ENCODE measurements at regions not wholly inside any gene's neighbourhood (a gene's known extent, or its start where the extent isn't known, plus 50 kb on each side); places are given as distances from the start of the nearest gene placed in this dataset.

DNA sequence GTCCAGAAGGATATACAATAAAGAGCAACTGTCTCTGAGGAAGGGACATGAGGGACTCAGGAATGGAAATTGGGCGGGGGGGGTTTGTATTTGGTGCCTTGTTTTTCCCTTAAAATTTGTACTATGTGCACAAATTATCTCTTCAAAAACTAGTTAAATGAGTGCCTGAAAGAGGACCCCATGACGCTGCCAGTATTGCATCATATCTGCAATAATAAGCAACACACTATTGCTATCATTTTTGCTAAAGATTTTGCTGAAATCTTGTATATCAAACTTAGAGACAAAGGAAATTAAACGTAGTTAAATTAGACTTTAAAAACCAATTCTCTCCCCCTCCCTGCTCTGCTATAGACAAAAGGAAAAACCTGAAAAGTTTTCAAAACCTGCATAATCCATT is 89.7 kb upstream of the SLC30A5 start:
- RAD21 ChIA-PET (ENCODE audit: low non-redundant PET in 1 of 2, low total read pairs in 2 of 2, uncharacterized antibody in 2 of 2, unreplicated experiment in 2 of 2), result no interaction called here
- Histone ChIP-seq H3K4me3 (replicated peaks in 1 of 2; ENCODE audit: low read depth in 1 of 2, low read length in 2 of 2) (no peak overlapping the region), H3K9me2 (ENCODE audit: insufficient read depth) (no peaks in the 10 kb centered on the region), H4K20me1 (ENCODE audit: insufficient read depth) (no peaks in the 10 kb centered on the region), H3K36me3 (ENCODE audit: control insufficient read depth in 1 of 2, insufficient read depth in 2 of 2, low read length in 2 of 2) (no peaks in the 10 kb centered on the region), H3K79me2 (ENCODE audit: insufficient read depth, low read length) (no peaks in the 10 kb centered on the region), H3K4me1 (ENCODE audit: control insufficient read depth in 1 of 2, insufficient read depth in 2 of 2, low read length in 2 of 2) (no peaks in the 10 kb centered on the region), H3K27ac (ENCODE audit: low read depth, low read length) (no peak overlapping the region), H3K27me3 (ENCODE audit: insufficient read depth, low read length) (no peaks in the 10 kb centered on the region), H3K9ac (ENCODE audit: low read length) (no peak overlapping the region), H3K9me3 (ENCODE audit: control insufficient read depth in 1 of 2, insufficient read depth in 1 of 2, low read depth in 1 of 2, low read length in 2 of 2) (no peaks in the 10 kb centered on the region), H3K4me2 (ENCODE audit: low read length) (no peak overlapping the region), H2AFZ (ENCODE audit: low read depth, low read length, poor library complexity, severe bottlenecking) (no peak overlapping the region)
- POLR2A ChIA-PET, result no interaction called here
- intact Hi-C loops (cut with micrococcal nuclease), result no loop called here
- DNase-seq (ENCODE audit: low read depth, low spot score) (no peak), ATAC-seq (no peak)
- CTCF ChIA-PET, result no interaction called here
- TF ChIP-seq ELF1 (IDR thresholded peaks at IDR 0.05; ENCODE audit: borderline replicate concordance, low read depth), result no peak
- no peak for TF ChIP-seq POLR2AphosphoS5 (IDR thresholded peaks at IDR 0.05; ENCODE audit: low read depth, low read length)
- TF ChIP-seq, protein P1, sequence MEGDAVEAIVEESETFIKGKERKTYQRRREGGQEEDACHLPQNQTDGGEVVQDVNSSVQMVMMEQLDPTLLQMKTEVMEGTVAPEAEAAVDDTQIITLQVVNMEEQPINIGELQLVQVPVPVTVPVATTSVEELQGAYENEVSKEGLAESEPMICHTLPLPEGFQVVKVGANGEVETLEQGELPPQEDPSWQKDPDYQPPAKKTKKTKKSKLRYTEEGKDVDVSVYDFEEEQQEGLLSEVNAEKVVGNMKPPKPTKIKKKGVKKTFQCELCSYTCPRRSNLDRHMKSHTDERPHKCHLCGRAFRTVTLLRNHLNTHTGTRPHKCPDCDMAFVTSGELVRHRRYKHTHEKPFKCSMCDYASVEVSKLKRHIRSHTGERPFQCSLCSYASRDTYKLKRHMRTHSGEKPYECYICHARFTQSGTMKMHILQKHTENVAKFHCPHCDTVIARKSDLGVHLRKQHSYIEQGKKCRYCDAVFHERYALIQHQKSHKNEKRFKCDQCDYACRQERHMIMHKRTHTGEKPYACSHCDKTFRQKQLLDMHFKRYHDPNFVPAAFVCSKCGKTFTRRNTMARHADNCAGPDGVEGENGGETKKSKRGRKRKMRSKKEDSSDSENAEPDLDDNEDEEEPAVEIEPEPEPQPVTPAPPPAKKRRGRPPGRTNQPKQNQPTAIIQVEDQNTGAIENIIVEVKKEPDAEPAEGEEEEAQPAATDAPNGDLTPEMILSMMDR (IDR thresholded peaks at IDR 0.05 in 2 of 3, conservative IDR thresholded peaks at IDR 0.05 in 1 of 3; ENCODE audit: borderline replicate concordance in 1 of 3, insufficient read depth in 1 of 3, low read depth in 2 of 3, low read length in 2 of 3), result no peak
- no peak for TF ChIP-seq EZH2 (IDR thresholded peaks at IDR 0.05)
- TF ChIP-seq, protein P2, sequence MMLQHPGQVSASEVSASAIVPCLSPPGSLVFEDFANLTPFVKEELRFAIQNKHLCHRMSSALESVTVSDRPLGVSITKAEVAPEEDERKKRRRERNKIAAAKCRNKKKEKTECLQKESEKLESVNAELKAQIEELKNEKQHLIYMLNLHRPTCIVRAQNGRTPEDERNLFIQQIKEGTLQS (IDR thresholded peaks at IDR 0.05), result no peak
- TF ChIP-seq YY1 (IDR thresholded peaks at IDR 0.05; ENCODE audit: extremely low read depth, insufficient replicate concordance, low read depth, low read length), result no peak
- TF ChIP-seq, protein P3, sequence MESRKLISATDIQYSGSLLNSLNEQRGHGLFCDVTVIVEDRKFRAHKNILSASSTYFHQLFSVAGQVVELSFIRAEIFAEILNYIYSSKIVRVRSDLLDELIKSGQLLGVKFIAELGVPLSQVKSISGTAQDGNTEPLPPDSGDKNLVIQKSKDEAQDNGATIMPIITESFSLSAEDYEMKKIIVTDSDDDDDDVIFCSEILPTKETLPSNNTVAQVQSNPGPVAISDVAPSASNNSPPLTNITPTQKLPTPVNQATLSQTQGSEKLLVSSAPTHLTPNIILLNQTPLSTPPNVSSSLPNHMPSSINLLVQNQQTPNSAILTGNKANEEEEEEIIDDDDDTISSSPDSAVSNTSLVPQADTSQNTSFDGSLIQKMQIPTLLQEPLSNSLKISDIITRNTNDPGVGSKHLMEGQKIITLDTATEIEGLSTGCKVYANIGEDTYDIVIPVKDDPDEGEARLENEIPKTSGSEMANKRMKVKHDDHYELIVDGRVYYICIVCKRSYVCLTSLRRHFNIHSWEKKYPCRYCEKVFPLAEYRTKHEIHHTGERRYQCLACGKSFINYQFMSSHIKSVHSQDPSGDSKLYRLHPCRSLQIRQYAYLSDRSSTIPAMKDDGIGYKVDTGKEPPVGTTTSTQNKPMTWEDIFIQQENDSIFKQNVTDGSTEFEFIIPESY (IDR thresholded peaks at IDR 0.05; ENCODE audit: extremely low read depth, insufficient replicate concordance, low read length), result no peak
- no peak for TF ChIP-seq ZFX (IDR thresholded peaks at IDR 0.05)
- TF ChIP-seq SRF (IDR thresholded peaks at IDR 0.05; ENCODE audit: low read depth), result no peak
- no peak for TF ChIP-seq SIN3A (IDR thresholded peaks at IDR 0.05; ENCODE audit: low read depth)
- no peak for TF ChIP-seq POLR2A (IDR thresholded peaks at IDR 0.05; ENCODE audit: borderline replicate concordance, extremely low read depth, insufficient read depth, insufficient read length)
- no peak for TF ChIP-seq ZNF274 (IDR thresholded peaks at IDR 0.05; ENCODE audit: low read depth, low read length)
- no peak for TF ChIP-seq EZH2phosphoT487 (IDR thresholded peaks at IDR 0.05; ENCODE audit: borderline replicate concordance)
- TF ChIP-seq, protein P4, sequence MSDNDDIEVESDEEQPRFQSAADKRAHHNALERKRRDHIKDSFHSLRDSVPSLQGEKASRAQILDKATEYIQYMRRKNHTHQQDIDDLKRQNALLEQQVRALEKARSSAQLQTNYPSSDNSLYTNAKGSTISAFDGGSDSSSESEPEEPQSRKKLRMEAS (IDR thresholded peaks at IDR 0.05), result no peak
- TF ChIP-seq JUND (IDR thresholded peaks at IDR 0.05), result no peak
- TF ChIP-seq CBX3 (IDR thresholded peaks at IDR 0.05; ENCODE audit: low read depth), result no peak
- no peak for TF ChIP-seq CEBPB (IDR thresholded peaks at IDR 0.05; ENCODE audit: low read depth)
- no peak for TF ChIP-seq SP1 (IDR thresholded peaks at IDR 0.05; ENCODE audit: low read depth)
- no peak for TF ChIP-seq FOSL1 (IDR thresholded peaks at IDR 0.05; ENCODE audit: low read depth)
- no peak for TF ChIP-seq TCF7L2 (IDR thresholded peaks at IDR 0.05; ENCODE audit: borderline replicate concordance, extremely low read depth, insufficient read depth, insufficient read length)
- no TSS peak for BruUV-seq (replicated peaks)

All from HCT116 (cell line).